GM23338 (cell line): ENCODE measurements at regions not wholly inside any gene's neighbourhood (a gene's known extent, or its start where the extent isn't known, plus 50 kb on each side); places are given as distances from the start of the nearest gene placed in this dataset.

Experiments used
- CREB1 ChIP-seq: fragments of 250-450 bp; sonication (Bioruptor Pico); IDR thresholded peaks from 2 replicates; pipeline ENCODE4 v1.5.0; 2020; ENCODE audit warnings: low read depth, mild to moderate bottlenecking, moderate library complexity
- CTCF ChIP-seq, 2 experiments: fragments of 200-600 bp in 1 of 2; sonication (generic) in 1 of 2; conservative IDR thresholded peaks; 2 replicates each; pipeline versions ENCODE4 v1.5.1 to v1.6.1; 2016 to 2017; ENCODE audit warnings: antibody characterized with exemption in 2 of 2, low read depth in 2 of 2, mild to moderate bottlenecking in 2 of 2, moderate library complexity in 1 of 2
- EZH2 ChIP-seq: fragments of 200-600 bp; sonication (generic); IDR thresholded peaks from one replicate; pipeline ENCODE4 v1.8.0; 2017; ENCODE audit warnings: antibody characterized with exemption, mild to moderate bottlenecking, low read depth; ENCODE audit not compliant: unreplicated experiment
- POLR2AphosphoS5 ChIP-seq: IDR thresholded peaks from 2 replicates; pipeline ENCODE4 v1.6.1; 2016; ENCODE audit warnings: antibody characterized with exemption, low read depth
- REST ChIP-seq: IDR thresholded peaks from one replicate; pipeline ENCODE4 v1.6.1; 2018; ENCODE audit warnings: antibody characterized with exemption; ENCODE audit not compliant: unreplicated experiment
- ZNF114 ChIP-seq: fragments of 250-450 bp; sonication (Bioruptor Pico); IDR thresholded peaks from 2 replicates; pipeline ENCODE4 v1.5.0; 2020; ENCODE audit warnings: mild to moderate bottlenecking, moderate library complexity

- no peak for TF ChIP-seq CTCF (conservative IDR thresholded peaks at IDR 0.05; ENCODE audit: low read depth in 2 of 2)
- no peak for TF ChIP-seq EZH2
- no peak for TF ChIP-seq REST
- no peak for TF ChIP-seq ZNF114 (CRISPR knock-in tag)
- no peak for TF ChIP-seq CREB1 (CRISPR knock-in tag)
- TF ChIP-seq POLR2AphosphoS5 = no peak
Measured at GRCh38 chr5:173789031-173789920, 98.9 kb upstream of the CPEB4 start.
